H1 (cell line): ENCODE measurements at regions not wholly inside any gene's neighbourhood (a gene's known extent, or its start where the extent isn't known, plus 50 kb on each side); places are given as distances from the start of the nearest gene placed in this dataset.

ENCODE experiments used
- CTCF ChIA-PET: fragments of 300-600 bp; sonication (Branson Sonifier 250); formaldehyde crosslinking; loops from one replicate; lab custom pipeline; 2021; ENCODE audit not compliant: partially characterized antibody; lab: Charles Lee
- POLR2A ChIA-PET: fragments of 300-600 bp; sonication (Branson Sonifier 250); formaldehyde crosslinking; loops from one replicate; lab custom pipeline; 2021; ENCODE audit warnings: inconsistent platforms; ENCODE audit not compliant: partially characterized antibody; lab: Charles Lee
- DNase-seq, 2 experiments: peaks; one replicate each; pipeline versions ENCODE4 v3.0.0 to v3.0.0-alpha.2; 2010 to 2022; ENCODE audit warnings: low spot score in 2 of 2, low read depth in 1 of 2, mixed read lengths in 1 of 2
- FAIRE-seq: peaks from 2 replicates; lab custom pipeline; 2011; peaks lifted over from hg19 to GRCh38; lab: Jason Lieb, UNC
- H2AFZ ChIP-seq: 2 replicates; pipeline ENCODE4 v1.8.1; 2012; ENCODE audit warnings: low read length, inconsistent platforms
- H2AK5ac ChIP-seq: 2 replicates; pipeline ENCODE4 v1.6.1; 2013; ENCODE audit warnings: low read depth, low read length
- H2BK120ac ChIP-seq: replicated peaks from 2 replicates; pipeline ENCODE3; 2013; ENCODE audit warnings: low read depth, low read length, inconsistent platforms
- H2BK12ac ChIP-seq: 2 replicates; pipeline ENCODE4 v1.6.1; 2013; ENCODE audit warnings: low read depth, low read length
- H2BK15ac ChIP-seq: 2 replicates; pipeline ENCODE4 v1.6.1; 2013; ENCODE audit warnings: low read length
- H2BK20ac ChIP-seq: 2 replicates; pipeline ENCODE4 v1.6.1; 2013; ENCODE audit warnings: low read length
- H2BK5ac ChIP-seq: 2 replicates; pipeline ENCODE4 v1.6.1; 2013; ENCODE audit warnings: low read depth, low read length
- H3K14ac ChIP-seq: 2 replicates; pipeline ENCODE4 v1.6.1; 2013; ENCODE audit warnings: inconsistent platforms; ENCODE audit not compliant: insufficient read length
- H3K18ac ChIP-seq: 2 replicates; pipeline ENCODE4 v1.6.1; 2013; ENCODE audit warnings: low read length; ENCODE audit errors: extremely low read depth
- H3K23ac ChIP-seq: 2 replicates; pipeline ENCODE4 v1.6.1; 2013; ENCODE audit warnings: inconsistent platforms; ENCODE audit not compliant: insufficient read length
- H3K23me2 ChIP-seq: 2 replicates; pipeline ENCODE4 v1.6.1; 2013; ENCODE audit warnings: low read depth, low read length
- H3K27ac ChIP-seq: 2 replicates; pipeline ENCODE4 v1.6.1; 2011; ENCODE audit warnings: low read depth, low read length, inconsistent platforms
- H3K27me3 ChIP-seq, 4 experiments: replicated peaks in 1 of 4; 1 replicate in 1 of 4; 2 replicates in 3 of 4; pipeline versions ENCODE4 v1.6.1 to v1.8.1; 2011 to 2013; ENCODE audit warnings: low read length in 3 of 4, mild to moderate bottlenecking in 3 of 4, inconsistent platforms in 2 of 4, mixed read lengths in 2 of 4, moderate library complexity in 1 of 4; ENCODE audit not compliant: control insufficient read depth in 3 of 4, insufficient read depth in 3 of 4; ENCODE audit errors: extremely low read depth in 1 of 4
- H3K36me3 ChIP-seq, 4 experiments: 2 replicates each; pipeline versions ENCODE4 v1.6.1 to v1.8.1; 2011 to 2013; ENCODE audit warnings: mild to moderate bottlenecking in 4 of 4, low read length in 3 of 4, moderate library complexity in 2 of 4, control low read depth in 1 of 4, inconsistent platforms in 1 of 4; ENCODE audit not compliant: insufficient read depth in 4 of 4, control insufficient read depth in 2 of 4
- H3K4ac ChIP-seq: replicated peaks from 2 replicates; pipeline ENCODE3; 2013; ENCODE audit warnings: low read length, low read depth, mixed read lengths, inconsistent platforms; ENCODE audit not compliant: insufficient read length
- H3K4me1 ChIP-seq, 4 experiments: replicated peaks in 1 of 4; 1 replicate in 1 of 4; 2 replicates in 3 of 4; pipeline versions ENCODE4 v1.6.1 to v1.8.1; 2011 to 2013; ENCODE audit warnings: low read length in 3 of 4, inconsistent platforms in 2 of 4, mixed read lengths in 1 of 4; ENCODE audit not compliant: insufficient read depth in 4 of 4, control insufficient read depth in 3 of 4
- H3K4me2 ChIP-seq, 2 experiments: 2 replicates each; pipeline versions ENCODE4 v1.6.1 to v1.8.1; 2011 to 2013; ENCODE audit warnings: low read depth in 2 of 2, low read length in 2 of 2, control low read depth in 1 of 2, inconsistent platforms in 1 of 2, mild to moderate bottlenecking in 1 of 2; ENCODE audit not compliant: insufficient read depth in 1 of 2
- H3K4me3 ChIP-seq, 4 experiments: fragments of 200-600, 300-600 bp in 1 of 4; sonication (generic), shearing (Covaris generic), sonication (Bioruptor Twin) in 1 of 4; 2 replicates each; pipeline versions ENCODE4 v1.5.1 to v1.8.1; 2011 to 2016; ENCODE audit warnings: low read length in 4 of 4, low read depth in 3 of 4, control low read depth in 2 of 4, inconsistent platforms in 2 of 4, mild to moderate bottlenecking in 2 of 4, mixed read lengths in 1 of 4, moderate library complexity in 1 of 4; ENCODE audit not compliant: insufficient read depth in 2 of 4; ENCODE audit errors: extremely low read depth in 1 of 4
- H3K56ac ChIP-seq: replicated peaks from 2 replicates; pipeline ENCODE3; 2013; ENCODE audit warnings: low read depth, mild to moderate bottlenecking, mixed read lengths, low read length, inconsistent platforms; ENCODE audit not compliant: insufficient read length
- H3K79me1 ChIP-seq: 2 replicates; pipeline ENCODE4 v1.6.1; 2013; ENCODE audit warnings: low read depth, low read length, control low read depth
- H3K79me2 ChIP-seq, 2 experiments: 2 replicates each; pipeline versions ENCODE4 v1.6.1 to v1.8.1; 2012 to 2013; ENCODE audit warnings: low read length in 2 of 2, mild to moderate bottlenecking in 2 of 2, inconsistent platforms in 1 of 2; ENCODE audit not compliant: insufficient read depth in 2 of 2, control insufficient read depth in 1 of 2
- H3K9ac ChIP-seq, 4 experiments: replicated peaks in 1 of 4; 1 replicate in 1 of 4; 2 replicates in 3 of 4; pipeline versions ENCODE4 v1.6.1 to v1.8.1; 2011 to 2013; ENCODE audit warnings: low read depth in 3 of 4, low read length in 3 of 4, control low read depth in 2 of 4, mild to moderate bottlenecking in 2 of 4, moderate library complexity in 2 of 4, inconsistent platforms in 1 of 4; ENCODE audit errors: extremely low read depth in 1 of 4
- H3K9me3 ChIP-seq, 2 experiments: 2 replicates each; pipeline versions ENCODE4 v1.6.1 to v1.8.1; 2012 to 2013; ENCODE audit warnings: mild to moderate bottlenecking in 2 of 2, moderate library complexity in 2 of 2, control low read depth in 1 of 2, inconsistent platforms in 1 of 2, low read depth in 1 of 2, low read length in 1 of 2, mixed read lengths in 1 of 2; ENCODE audit not compliant: insufficient read depth in 2 of 2
- H4K20me1 ChIP-seq, 2 experiments: replicated peaks in 1 of 2; 2 replicates each; pipeline versions ENCODE3 to v1.8.1; 2011 to 2013; ENCODE audit warnings: inconsistent platforms in 2 of 2, low read length in 2 of 2, mild to moderate bottlenecking in 1 of 2; ENCODE audit not compliant: insufficient read depth in 2 of 2, control insufficient read depth in 1 of 2
- H4K5ac ChIP-seq: 2 replicates; pipeline ENCODE4 v1.6.1; 2013; ENCODE audit warnings: low read length, low read depth, mixed read lengths, inconsistent platforms; ENCODE audit not compliant: insufficient read length
- H4K8ac ChIP-seq: 2 replicates; pipeline ENCODE4 v1.8.0; 2013; ENCODE audit warnings: mild to moderate bottlenecking, moderate library complexity, low read length, inconsistent platforms; ENCODE audit not compliant: insufficient read depth; ENCODE audit errors: extremely low read depth
- H4K91ac ChIP-seq: replicated peaks from 2 replicates; pipeline ENCODE3; 2013; ENCODE audit warnings: low read length, mixed read lengths, inconsistent platforms; ENCODE audit not compliant: insufficient read length
- CBX8 ChIP-seq: fragments of 300-800, 300-1000 bp; sonication (generic); IDR thresholded peaks from 2 replicates; pipeline ENCODE4 v1.7.1; 2016; ENCODE audit warnings: low read depth, low read length, borderline replicate concordance
- EZH2 ChIP-seq: fragments of 200-600 bp; sonication (generic); IDR thresholded peaks from 2 replicates; pipeline ENCODE4 v1.7.1; 2012; ENCODE audit warnings: low read depth, mild to moderate bottlenecking, moderate library complexity, low read length, inconsistent platforms; ENCODE audit not compliant: severe bottlenecking
- RNF2 ChIP-seq: fragments of 200-900, 300-1000 bp; sonication (generic); IDR thresholded peaks from 2 replicates; pipeline ENCODE4 v1.7.1; 2016; ENCODE audit warnings: borderline replicate concordance, low read depth, mild to moderate bottlenecking, antibody characterized with exemption, low read length; ENCODE audit not compliant: poor library complexity, severe bottlenecking; ENCODE audit errors: missing control alignments
- WGBS, 2 experiments: shearing (Covaris generic) in 1 of 2; methylation state at CpG; one replicate each; pipeline versions ENCODE4 v1.1.6 to v1.1.7; 2013 to 2015; ENCODE audit warnings: low lambda C conversion rate in 2 of 2, mixed read lengths in 2 of 2, inconsistent platforms in 1 of 2, low coverage in 1 of 2, missing lambda C conversion rate in 1 of 2; ENCODE audit not compliant: insufficient replicate concordance in 2 of 2, insufficient coverage in 1 of 2, insufficient read length in 1 of 2; ENCODE audit errors: extremely low coverage in 1 of 2, missing lambda C conversion rate in 1 of 2; 5-methylcytosine and 5-hydroxymethylcytosine counted together
- TF ChIP-seq, protein P1 (sequence below): IDR thresholded peaks from 2 replicates; pipeline ENCODE4 v1.6.1; 2012; ENCODE audit warnings: inconsistent platforms

DNA sequence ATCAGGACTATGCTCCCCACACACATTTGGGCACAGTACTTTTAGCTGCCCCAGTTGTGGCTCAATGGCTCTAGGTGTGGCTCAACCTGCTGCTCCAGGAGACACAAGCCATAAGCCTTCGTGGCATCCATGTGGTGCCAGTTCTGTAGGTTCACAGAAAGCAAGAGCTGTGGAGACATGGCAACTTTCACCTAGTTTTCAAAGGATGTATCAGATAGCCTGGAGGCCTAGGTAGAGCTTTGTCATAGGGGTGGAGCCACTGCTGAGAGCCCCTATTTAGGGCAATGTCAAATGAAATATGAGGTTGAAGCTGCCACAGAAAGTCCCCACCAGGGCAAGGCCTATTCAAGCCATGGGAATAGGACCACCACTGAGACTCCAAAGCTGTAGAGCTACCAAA, 210.5 kb downstream of the LMO4 start:
- no peak overlapping the region for H3K56ac ChIP-seq
- no peaks in the 10 kb centered on the region for H3K23me2 ChIP-seq
- H3K23ac ChIP-seq, result no peak overlapping the region
- ChIA-PET POLR2A (no interaction called here), CTCF (interaction anchor here (0.6 to 1.4 kb wide), 2 partner anchors 74 to 204 kb away, joined by 3 to 4 read pairs; no protein-coding TSS in a partner anchor)
- H3K27ac ChIP-seq, result no peak overlapping the region
- no peak overlapping the region for H3K14ac ChIP-seq
- H3K79me2 ChIP-seq, result no peaks in the 10 kb centered on the region
- no peak overlapping the region for H3K18ac ChIP-seq
- FAIRE-seq, result no peak
- H4K20me1 ChIP-seq, result no peaks in the 10 kb centered on the region
- H3K36me3 ChIP-seq, result no peaks in the 10 kb centered on the region
- no peak overlapping the region for H2BK15ac ChIP-seq
- no peak overlapping the region for H2BK12ac ChIP-seq
- H3K4me1 ChIP-seq, result no peaks in the 10 kb centered on the region
- 89% methylated on average over 1 of the region's 1 CpG; no CpG with 5 or more reads in 1 of the 2 experiments for WGBS, 2 experiments
- no peak overlapping the region for H4K8ac ChIP-seq
- DNase-seq, result no peak
- H4K5ac ChIP-seq, result no peak overlapping the region
- no peak overlapping the region for H2AFZ ChIP-seq
- H2BK120ac ChIP-seq, result no peak overlapping the region
- H2BK20ac ChIP-seq, result no peak overlapping the region
- no peak overlapping the region for H2AK5ac ChIP-seq
- H3K4me3 ChIP-seq, result no peak overlapping the region
- H3K79me1 ChIP-seq, result no peaks in the 10 kb centered on the region
- H3K27me3 ChIP-seq, result no peaks in the 10 kb centered on the region
- H3K9ac ChIP-seq, result peak overlapping the region in 1 of 4 experiments; percentile 11; a peak in 1 of 7 replicates
- no peak overlapping the region for H3K4me2 ChIP-seq
- H4K91ac ChIP-seq, result no peak overlapping the region
- H2BK5ac ChIP-seq, result no peak overlapping the region
- H3K9me3 ChIP-seq, result 0 out of 4 replicates have a peak, but pooled peaks cover 0 to 4% of the 10 kb centered on the region in 2 experiments
- no peak overlapping the region for H3K4ac ChIP-seq
- TF ChIP-seq EZH2 (no peak), RNF2 (no peak), CBX8 (no peak)
- TF ChIP-seq, protein P1, sequence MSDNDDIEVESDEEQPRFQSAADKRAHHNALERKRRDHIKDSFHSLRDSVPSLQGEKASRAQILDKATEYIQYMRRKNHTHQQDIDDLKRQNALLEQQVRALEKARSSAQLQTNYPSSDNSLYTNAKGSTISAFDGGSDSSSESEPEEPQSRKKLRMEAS, result no peak
